ENCODE measurements at regions not wholly inside any gene's neighbourhood (a gene's known extent, or its start where the extent isn't known, plus 50 kb on each side); places are given as distances from the start of the nearest gene placed in this dataset.
"Not testable (repeated sequence)": the region's sequence is repeated elsewhere in the genome, so short reads cannot be mapped to it uniquely, and the experiment has no call there.

GRCh38 chr6:4282926-4283325 lies 147.6 kb upstream of the ECI2 start:
- DNase-seq, result no peak

- DNase-seq, result peak in 1 of 5 donors; percentile 1
These were observed 146.2 kb upstream of the ECI2 start for GRCh38 chr6:4281341-4282293.

- no peak for DNase-seq
These were observed 145.3 kb upstream of the ECI2 start for GRCh38 chr6:4280707-4281106.

- DNase-seq, result no peak
These were observed 144.7 kb upstream of the ECI2 start for GRCh38 chr6:4280031-4280430.

DNA sequence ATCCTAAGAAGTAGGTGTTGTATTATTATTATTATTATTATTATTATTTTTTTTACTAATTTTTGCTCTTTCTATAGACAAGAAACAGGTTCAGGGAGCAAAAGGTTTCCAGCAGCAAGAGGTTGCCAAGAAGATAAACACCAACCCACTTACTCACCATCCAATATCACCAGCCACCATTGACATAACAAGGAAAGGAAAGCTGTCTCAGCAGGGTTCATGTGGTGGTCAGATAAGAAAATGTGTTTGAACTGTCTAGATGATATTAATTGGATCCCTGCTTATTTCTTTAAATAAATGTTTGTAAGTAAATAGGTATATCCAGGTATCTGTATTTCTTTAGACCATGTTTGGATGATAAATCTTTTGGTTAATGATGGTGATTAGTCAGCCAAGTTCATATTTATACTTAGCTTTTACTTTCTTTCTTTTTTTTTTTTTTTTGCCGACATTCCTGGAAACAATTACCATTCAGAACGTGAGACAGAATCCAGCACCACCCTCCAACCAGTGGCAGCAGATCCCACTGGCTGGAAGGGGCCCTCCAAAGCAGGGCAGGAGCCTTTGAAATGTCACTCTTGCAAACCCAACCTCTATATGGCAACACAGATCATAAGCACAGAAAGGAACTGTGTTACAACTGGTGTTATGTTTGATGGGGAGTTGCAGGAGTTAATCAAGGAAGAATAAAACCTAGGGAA lies 139.2 kb upstream of the ECI2 start:
- no peak for DNase-seq

DNA sequence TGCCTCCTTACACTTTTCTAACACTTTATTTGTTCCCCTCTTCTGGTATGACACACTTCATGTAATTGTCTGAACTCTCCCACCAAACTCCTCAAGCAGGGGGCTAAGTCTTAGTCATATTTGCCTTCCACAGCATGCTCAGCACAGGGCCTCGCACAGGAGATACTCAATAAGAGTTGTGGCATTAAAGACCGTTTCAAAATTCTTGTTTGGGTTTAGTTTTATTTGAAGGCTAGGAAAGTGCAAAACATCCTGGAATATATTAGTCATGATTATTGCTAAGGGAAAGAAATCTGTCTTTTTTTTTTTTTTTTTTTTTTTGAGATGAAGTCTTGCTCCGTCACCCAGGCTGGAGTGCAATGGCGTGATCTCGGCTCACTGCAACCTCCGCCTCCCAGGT lies 137.6 kb upstream of the ECI2 start:
- no peak for DNase-seq

- no peak for DNase-seq
These were observed 136.5 kb upstream of the ECI2 start for GRCh38 chr6:4271761-4272470.

GRCh38 chr6:4270776-4271175 lies 135.4 kb upstream of the ECI2 start:
- DNase-seq, result no peak

GRCh38 chr6:4270001-4270400 lies 134.6 kb upstream of the ECI2 start:
- no peak for DNase-seq

GRCh38 chr6:4268171-4268570 lies 132.8 kb upstream of the ECI2 start:
- DNase-seq, result no peak

DNA sequence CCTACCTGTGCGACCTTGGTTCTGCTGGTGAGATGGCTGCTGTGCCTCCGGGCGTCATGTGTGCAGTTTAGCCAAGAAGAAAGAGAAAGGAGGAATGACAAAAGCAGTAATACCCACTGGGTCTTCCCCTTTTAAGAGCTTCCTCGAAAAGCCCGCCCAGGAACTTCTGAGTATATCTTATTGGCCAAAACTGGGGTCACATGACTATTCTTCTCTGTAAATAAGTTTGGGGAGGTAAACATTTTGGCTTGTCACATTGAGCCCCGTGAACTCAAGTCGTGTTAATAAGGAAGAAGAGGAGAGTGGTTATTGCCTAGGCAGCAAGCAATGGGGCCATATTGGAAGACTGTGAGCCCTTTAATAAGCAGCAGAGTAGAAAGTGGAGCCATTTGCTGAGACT lies 130.4 kb upstream of the ECI2 start:
- no peak for DNase-seq

DNA sequence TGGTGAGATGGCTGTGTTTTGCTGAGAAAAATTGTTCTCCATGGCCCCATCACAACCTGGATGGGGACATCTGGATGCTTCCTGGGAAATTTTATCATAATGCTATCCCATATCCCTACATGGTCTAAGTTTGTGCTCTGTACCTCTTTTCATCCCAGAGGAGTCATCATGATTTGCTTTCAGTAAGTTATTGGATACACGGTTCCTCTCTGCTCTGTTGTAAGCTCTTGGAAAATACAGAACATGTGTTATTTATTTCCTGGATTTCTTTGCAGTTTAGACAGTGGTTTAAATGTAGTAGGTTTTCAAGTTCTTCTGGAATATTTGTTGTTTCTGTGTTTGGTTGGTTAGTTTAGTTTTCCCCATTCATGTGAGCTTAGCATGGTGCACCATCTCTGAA lies 129.2 kb upstream of the ECI2 start:
- DNase-seq, result no peak

- no peak for DNase-seq
These were observed 128.7 kb upstream of the ECI2 start for GRCh38 chr6:4264081-4264480.

- no peak for DNase-seq
These were observed 127.2 kb upstream of the ECI2 start for GRCh38 chr6:4262526-4262925.

DNA sequence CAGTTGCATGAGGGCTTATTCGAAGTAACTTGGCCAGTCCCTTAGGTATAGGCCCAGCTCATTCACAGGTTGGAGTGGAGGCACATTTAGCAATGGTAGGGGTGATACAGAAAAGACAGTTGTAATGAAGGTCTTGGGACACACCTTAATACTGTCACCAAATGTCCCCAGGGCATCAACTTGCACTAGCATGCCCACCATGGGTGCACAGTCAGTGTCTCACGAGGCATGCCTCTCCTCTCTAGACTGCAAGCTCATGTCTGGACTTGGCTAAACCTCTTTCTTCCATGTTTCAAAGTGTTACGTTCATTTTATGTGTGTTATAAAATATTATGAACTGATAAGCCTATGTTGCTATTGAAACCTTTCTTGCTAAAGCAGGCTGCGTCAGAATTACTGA lies 124.0 kb upstream of the ECI2 start:
- no peak for DNase-seq

DNA sequence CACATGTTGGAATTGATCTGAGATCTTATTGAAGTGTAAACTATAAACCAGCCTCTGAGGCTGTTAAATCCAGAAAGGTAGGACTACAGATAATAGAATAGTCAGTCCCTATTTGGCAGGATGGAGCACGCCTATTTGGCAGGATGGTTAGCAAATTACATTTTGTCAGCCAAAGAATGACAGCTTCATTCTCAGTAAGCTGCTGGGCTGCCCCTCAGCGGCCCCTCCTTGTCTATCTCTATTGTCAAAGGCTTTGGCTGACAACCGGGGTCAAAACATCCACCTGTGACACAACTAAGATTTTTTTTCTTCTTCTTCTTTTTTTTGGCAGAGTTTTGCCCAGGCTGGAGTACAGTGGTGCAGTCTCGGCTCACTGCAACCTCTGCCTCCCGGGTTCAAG lies 123.4 kb upstream of the ECI2 start:
- DNase-seq, result no peak

DNA sequence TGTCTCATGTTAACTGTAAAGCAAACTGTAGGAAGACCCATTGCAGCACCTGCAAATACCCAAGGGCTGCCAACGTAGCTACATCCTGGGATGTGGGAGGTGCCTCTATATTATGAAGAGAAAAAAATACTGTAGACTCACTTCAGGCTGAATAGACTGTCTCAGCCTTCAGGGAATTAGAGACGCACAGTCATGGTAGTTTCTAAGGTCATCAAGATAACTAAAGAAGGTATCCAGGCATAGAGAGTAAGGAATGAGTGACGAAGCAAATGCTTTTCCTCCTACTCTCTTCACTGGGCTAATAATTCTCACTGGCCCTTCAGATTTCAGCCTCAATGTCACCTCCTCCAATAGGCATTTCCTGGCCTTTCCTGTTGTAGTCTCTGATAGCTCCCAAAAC lies 121.6 kb upstream of the ECI2 start:
- DNase-seq, result no peak

- DNase-seq, result no peak
These were observed 118.3 kb upstream of the ECI2 start for GRCh38 chr6:4253604-4254231.

DNA sequence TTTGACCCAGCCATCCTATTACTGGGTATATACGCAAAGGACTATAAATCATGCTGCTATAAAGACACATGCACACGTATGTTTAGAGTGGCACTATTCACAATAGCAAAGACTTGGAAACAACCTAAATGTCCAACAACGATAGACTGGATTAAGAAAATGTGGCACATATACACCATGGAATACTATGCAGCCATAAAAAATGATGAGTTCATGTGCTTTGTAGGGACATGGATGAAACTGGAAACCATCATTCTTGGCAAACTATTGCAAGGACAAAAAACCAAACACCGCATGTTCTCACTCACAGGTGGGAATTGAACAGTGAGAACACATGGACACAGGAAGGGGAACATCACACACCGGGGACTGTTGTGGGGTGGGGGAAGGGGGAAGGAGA lies 117.1 kb upstream of the ECI2 start:
- DNase-seq, result not testable (repeated sequence)

GRCh38 chr6:4250645-4251044 lies 115.3 kb upstream of the ECI2 start:
- DNase-seq, result no peak

DNA sequence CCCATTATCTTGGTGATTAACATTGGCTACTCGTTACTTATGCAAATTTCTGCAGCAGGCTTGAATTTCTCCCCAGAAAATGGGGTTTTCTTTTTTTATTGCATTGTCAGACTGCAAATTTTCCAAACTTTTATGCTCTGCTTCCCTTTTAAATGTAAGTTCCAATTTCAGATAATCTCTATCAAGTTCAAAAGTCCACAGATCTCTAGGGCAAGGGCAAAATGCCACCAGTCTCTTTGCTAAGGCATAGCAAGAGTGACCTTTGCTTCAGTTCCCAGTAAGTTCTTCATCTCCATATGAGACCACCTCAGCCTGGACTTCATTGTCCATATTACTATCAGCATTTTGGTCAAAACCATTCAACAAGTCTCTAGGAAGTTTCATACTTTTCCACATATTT lies 108.5 kb upstream of the ECI2 start:
- not testable (repeated sequence) for DNase-seq

- no peak for DNase-seq
These were observed 107.9 kb upstream of the ECI2 start for GRCh38 chr6:4243237-4243636.

DNA sequence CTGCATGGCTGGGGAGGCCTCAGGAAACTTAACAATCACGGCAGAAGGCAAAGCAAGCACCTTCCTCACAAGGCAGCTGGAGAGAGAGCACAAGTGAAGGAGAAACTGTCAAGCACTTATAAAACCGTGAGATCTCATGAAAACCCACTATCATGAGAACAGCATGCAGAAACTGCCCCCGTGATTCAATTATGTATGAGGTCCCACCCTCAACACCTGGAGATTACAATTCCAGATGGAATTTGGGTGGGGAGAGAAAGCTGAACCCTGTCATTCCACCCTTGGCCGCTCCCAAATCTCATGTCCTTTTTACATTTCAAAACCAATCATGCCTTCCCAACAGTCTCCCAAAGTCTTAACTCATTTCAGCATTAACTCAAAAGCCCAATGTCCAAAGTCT lies 107.2 kb upstream of the ECI2 start:
- DNase-seq, result no peak

All from T-helper 1 cell (primary cell).